SU-DHL-6 (cell line): ENCODE measurements at regions not wholly inside any gene's neighbourhood (a gene's known extent, or its start where the extent isn't known, plus 50 kb on each side); places are given as distances from the start of the nearest gene placed in this dataset.
"Not testable (repeated sequence)": the region's sequence is repeated elsewhere in the genome, so short reads cannot be mapped to it uniquely, and the experiment has no call there.

ENCODE experiments used
- CTCF ChIP-seq: fragments of 200-600 bp; sonication (generic); IDR thresholded peaks from one replicate; pipeline ENCODE4 v1.5.1; 2017; ENCODE audit warnings: antibody characterized with exemption, mild to moderate bottlenecking, low read length, moderate library complexity; ENCODE audit not compliant: insufficient read depth, poor library complexity, severe bottlenecking
- EZH2phosphoT487 ChIP-seq: fragments of 200-600 bp; sonication (generic), shearing (Covaris generic); conservative IDR thresholded peaks from 2 replicates; pipeline ENCODE4 v1.6.1; 2018; ENCODE audit warnings: mild to moderate bottlenecking, antibody characterized with exemption, low read length, moderate library complexity, mixed read lengths

DNA sequence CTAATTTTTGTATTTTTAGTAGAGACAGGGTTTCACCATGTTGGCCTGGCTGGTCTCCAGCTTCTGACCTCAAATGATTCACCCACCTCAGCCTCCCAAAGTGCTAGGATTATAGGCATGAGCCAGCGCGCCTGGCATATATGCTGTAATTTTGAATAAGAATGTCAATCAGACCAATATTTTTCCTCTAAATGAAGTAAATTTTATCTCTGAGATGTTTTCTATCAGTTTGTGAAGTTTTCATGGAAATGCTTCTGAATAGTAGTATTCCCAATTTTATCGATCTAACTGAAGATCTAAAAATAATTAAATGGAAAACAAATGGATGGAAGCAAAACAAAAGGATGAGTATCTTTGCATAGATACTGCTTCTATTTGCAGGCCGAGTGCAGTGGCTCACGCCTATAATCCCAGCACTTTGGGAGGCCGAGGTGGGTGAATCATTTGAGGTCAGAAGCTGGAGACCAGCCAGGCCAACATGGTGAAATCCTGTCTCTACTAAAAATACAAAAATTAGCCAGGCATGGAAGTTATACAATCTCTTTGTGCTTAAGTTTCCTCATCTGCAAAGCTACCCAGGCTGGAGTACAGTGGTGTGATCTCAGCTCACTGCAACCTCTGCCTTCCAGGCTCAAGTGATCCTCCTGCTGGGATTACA lies 103.9 kb upstream of the RAP2B start:
- not testable (repeated sequence) for TF ChIP-seq CTCF, EZH2phosphoT487
